ENCODE measurements at regions not wholly inside any gene's neighbourhood (a gene's known extent, or its start where the extent isn't known, plus 50 kb on each side); places are given as distances from the start of the nearest gene placed in this dataset.
A peak's percentile ranks its signal among the peaks of the same experiment; 100 is the strongest.

DNA sequence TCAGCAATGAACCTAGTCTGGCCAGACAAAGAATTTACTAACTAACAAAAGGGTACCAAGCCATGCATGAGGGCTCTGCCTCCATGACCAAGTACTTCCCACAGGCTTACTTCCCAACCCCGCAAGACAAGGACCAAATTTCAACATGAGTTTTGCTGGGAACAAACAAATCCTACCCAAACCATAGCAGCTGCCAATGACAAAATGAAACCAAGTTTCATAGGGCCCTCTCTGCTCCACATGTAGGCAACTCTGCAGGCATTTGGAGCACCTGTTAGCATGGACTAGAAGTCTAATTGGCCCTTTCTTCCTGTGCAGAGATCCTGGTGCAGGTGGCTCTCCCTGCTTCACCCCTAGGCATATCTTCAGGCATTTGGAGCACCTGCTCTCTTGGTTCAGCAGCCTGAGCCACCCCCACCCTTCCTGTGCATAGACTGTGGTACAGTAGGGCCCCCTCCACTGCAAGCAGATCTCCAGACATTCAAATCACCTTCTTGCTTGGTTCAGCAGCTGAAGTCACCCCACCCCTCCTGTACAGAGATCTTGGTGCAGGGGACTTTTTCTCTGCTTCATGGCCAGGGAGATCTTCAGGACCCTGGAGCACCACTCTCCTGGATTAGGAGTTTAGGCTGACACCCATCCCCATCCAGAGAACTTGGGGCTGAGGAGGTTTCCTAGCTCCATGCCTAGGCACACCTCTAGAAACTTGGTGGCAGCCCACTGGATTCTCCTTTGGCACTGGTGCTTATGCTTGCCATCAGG is 308.7 kb downstream of the RPAP3 start:
- no peaks in the 10 kb centered on the region for H3K27me3 ChIP-seq (ENCODE audit: control insufficient read depth in 4 of 4, insufficient read depth in 4 of 4, low read length in 3 of 4)
- TF ChIP-seq NR2F2 (IDR thresholded peaks at IDR 0.05), result no peak
- TF ChIP-seq RXRA (IDR thresholded peaks at IDR 0.05), result peak in 1 of 2 donors; percentile 24
- TF ChIP-seq RAD21 (IDR thresholded peaks at IDR 0.05), result peak in 1 of 2 donors; percentile 35
- TF ChIP-seq EGR1 (IDR thresholded peaks at IDR 0.05; ENCODE audit: low read depth in 2 of 2), result no peak
- TF ChIP-seq HNF4A (conservative IDR thresholded peaks at IDR 0.05), result peak; percentile 21 to 28
- TF ChIP-seq, protein P1, sequence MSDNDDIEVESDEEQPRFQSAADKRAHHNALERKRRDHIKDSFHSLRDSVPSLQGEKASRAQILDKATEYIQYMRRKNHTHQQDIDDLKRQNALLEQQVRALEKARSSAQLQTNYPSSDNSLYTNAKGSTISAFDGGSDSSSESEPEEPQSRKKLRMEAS (IDR thresholded peaks at IDR 0.05), result peak; percentile 12
- H3K9ac ChIP-seq (ENCODE audit: low read depth in 1 of 2, low read length in 2 of 2), result no peak overlapping the region
- H3K4me3 ChIP-seq (ENCODE audit: low read depth in 1 of 3, low read length in 3 of 3), result no peak overlapping the region
- H3K27ac ChIP-seq (ENCODE audit: low read depth in 1 of 2, low read length in 2 of 2), result peak overlapping the region in 1 of 2 donors; percentile 9
- DNase-seq (ENCODE audit: low spot score), result no peak
- H3K36me3 ChIP-seq (ENCODE audit: control insufficient read depth in 4 of 4, insufficient read depth in 3 of 4, low read depth in 1 of 4, low read length in 3 of 4), result no peaks in the 10 kb centered on the region
- no peaks in the 10 kb centered on the region for H3K9me3 ChIP-seq (ENCODE audit: control insufficient read depth in 4 of 4, low read length in 3 of 4)
- 45% methylated on average over 1 of the region's 1 CpG for WGBS
- H3K4me1 ChIP-seq (ENCODE audit: control insufficient read depth in 4 of 4, insufficient read depth in 4 of 4, low read length in 3 of 4), result peaks cover 0 to 8% (median 3%) of the 10 kb centered on the region in 4 donors

DNA sequence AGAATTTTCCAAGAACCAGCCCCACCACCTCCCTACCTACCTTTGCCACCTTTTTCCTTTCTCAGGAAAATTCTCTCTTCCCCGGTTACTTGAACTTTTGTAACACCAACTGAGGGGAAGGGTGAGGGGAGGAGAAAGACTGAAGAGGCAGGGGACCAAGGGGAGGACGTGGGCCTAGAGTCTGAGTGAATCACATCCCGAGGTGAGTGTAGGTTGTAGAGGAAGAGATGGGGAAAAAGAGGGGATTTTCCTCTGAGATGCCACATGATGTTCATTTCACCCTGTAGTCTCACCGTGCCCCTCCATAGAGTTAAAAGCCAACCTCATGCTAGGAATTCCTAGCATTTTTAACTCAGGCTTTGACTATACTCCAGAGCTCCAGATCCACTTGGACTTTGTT is 311.8 kb downstream of the RPAP3 start:
- Histone ChIP-seq H3K4me3 (ENCODE audit: low read depth in 1 of 3, low read length in 3 of 3) (no peak overlapping the region), H3K27ac (ENCODE audit: low read depth in 1 of 2, low read length in 2 of 2) (no peak overlapping the region)
- WGBS, result 91% methylated on average over 4 of the region's 4 CpGs

More for the DNA sequence above, 311.8 kb downstream of the RPAP3 start:
- no peak for DNase-seq (ENCODE audit: low spot score)
- no peaks in the 10 kb centered on the region for H3K36me3 ChIP-seq (ENCODE audit: control insufficient read depth in 4 of 4, insufficient read depth in 3 of 4, low read depth in 1 of 4, low read length in 3 of 4)
- peaks cover 0 to 8% (median 3%) of the 10 kb centered on the region in 4 donors for H3K4me1 ChIP-seq (ENCODE audit: control insufficient read depth in 4 of 4, insufficient read depth in 4 of 4, low read length in 3 of 4)
- no peak for TF ChIP-seq JUND (IDR thresholded peaks at IDR 0.05)
- TF ChIP-seq HNF4A (conservative IDR thresholded peaks at IDR 0.05), result no peak
- TF ChIP-seq, protein P2, sequence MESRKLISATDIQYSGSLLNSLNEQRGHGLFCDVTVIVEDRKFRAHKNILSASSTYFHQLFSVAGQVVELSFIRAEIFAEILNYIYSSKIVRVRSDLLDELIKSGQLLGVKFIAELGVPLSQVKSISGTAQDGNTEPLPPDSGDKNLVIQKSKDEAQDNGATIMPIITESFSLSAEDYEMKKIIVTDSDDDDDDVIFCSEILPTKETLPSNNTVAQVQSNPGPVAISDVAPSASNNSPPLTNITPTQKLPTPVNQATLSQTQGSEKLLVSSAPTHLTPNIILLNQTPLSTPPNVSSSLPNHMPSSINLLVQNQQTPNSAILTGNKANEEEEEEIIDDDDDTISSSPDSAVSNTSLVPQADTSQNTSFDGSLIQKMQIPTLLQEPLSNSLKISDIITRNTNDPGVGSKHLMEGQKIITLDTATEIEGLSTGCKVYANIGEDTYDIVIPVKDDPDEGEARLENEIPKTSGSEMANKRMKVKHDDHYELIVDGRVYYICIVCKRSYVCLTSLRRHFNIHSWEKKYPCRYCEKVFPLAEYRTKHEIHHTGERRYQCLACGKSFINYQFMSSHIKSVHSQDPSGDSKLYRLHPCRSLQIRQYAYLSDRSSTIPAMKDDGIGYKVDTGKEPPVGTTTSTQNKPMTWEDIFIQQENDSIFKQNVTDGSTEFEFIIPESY (IDR thresholded peaks at IDR 0.05), result no peak
- TF ChIP-seq FOXA1 (IDR thresholded peaks at IDR 0.05), result no peak
- TF ChIP-seq HNF4G (IDR thresholded peaks at IDR 0.05), result no peak
- TF ChIP-seq, protein P3, sequence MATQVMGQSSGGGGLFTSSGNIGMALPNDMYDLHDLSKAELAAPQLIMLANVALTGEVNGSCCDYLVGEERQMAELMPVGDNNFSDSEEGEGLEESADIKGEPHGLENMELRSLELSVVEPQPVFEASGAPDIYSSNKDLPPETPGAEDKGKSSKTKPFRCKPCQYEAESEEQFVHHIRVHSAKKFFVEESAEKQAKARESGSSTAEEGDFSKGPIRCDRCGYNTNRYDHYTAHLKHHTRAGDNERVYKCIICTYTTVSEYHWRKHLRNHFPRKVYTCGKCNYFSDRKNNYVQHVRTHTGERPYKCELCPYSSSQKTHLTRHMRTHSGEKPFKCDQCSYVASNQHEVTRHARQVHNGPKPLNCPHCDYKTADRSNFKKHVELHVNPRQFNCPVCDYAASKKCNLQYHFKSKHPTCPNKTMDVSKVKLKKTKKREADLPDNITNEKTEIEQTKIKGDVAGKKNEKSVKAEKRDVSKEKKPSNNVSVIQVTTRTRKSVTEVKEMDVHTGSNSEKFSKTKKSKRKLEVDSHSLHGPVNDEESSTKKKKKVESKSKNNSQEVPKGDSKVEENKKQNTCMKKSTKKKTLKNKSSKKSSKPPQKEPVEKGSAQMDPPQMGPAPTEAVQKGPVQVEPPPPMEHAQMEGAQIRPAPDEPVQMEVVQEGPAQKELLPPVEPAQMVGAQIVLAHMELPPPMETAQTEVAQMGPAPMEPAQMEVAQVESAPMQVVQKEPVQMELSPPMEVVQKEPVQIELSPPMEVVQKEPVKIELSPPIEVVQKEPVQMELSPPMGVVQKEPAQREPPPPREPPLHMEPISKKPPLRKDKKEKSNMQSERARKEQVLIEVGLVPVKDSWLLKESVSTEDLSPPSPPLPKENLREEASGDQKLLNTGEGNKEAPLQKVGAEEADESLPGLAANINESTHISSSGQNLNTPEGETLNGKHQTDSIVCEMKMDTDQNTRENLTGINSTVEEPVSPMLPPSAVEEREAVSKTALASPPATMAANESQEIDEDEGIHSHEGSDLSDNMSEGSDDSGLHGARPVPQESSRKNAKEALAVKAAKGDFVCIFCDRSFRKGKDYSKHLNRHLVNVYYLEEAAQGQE (IDR thresholded peaks at IDR 0.05), result no peak
- TF ChIP-seq TAF1 (conservative IDR thresholded peaks at IDR 0.05), result no peak
- no peak for TF ChIP-seq NR2F2 (IDR thresholded peaks at IDR 0.05)
- no peak for TF ChIP-seq RAD21 (IDR thresholded peaks at IDR 0.05)
- no peak for TF ChIP-seq SP1 (IDR thresholded peaks at IDR 0.05)
- no peak for TF ChIP-seq YY1 (IDR thresholded peaks at IDR 0.05)
- TF ChIP-seq, protein P4, sequence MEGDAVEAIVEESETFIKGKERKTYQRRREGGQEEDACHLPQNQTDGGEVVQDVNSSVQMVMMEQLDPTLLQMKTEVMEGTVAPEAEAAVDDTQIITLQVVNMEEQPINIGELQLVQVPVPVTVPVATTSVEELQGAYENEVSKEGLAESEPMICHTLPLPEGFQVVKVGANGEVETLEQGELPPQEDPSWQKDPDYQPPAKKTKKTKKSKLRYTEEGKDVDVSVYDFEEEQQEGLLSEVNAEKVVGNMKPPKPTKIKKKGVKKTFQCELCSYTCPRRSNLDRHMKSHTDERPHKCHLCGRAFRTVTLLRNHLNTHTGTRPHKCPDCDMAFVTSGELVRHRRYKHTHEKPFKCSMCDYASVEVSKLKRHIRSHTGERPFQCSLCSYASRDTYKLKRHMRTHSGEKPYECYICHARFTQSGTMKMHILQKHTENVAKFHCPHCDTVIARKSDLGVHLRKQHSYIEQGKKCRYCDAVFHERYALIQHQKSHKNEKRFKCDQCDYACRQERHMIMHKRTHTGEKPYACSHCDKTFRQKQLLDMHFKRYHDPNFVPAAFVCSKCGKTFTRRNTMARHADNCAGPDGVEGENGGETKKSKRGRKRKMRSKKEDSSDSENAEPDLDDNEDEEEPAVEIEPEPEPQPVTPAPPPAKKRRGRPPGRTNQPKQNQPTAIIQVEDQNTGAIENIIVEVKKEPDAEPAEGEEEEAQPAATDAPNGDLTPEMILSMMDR (IDR thresholded peaks at IDR 0.05; ENCODE audit: low read depth, low read length, missing input control), result no peak
- TF ChIP-seq, protein P1 (IDR thresholded peaks at IDR 0.05), result no peak
- no peak for TF ChIP-seq RXRA (IDR thresholded peaks at IDR 0.05)
- no peak for TF ChIP-seq FOXA2 (IDR thresholded peaks at IDR 0.05)
- TF ChIP-seq GABPA (IDR thresholded peaks at IDR 0.05 in 1 of 2, conservative IDR thresholded peaks at IDR 0.05 in 1 of 2), result no peak
- no peak for TF ChIP-seq EGR1 (IDR thresholded peaks at IDR 0.05; ENCODE audit: low read depth in 2 of 2)
- TF ChIP-seq, protein P5, sequence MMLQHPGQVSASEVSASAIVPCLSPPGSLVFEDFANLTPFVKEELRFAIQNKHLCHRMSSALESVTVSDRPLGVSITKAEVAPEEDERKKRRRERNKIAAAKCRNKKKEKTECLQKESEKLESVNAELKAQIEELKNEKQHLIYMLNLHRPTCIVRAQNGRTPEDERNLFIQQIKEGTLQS (IDR thresholded peaks at IDR 0.05), result no peak
- H3K27me3 ChIP-seq (ENCODE audit: control insufficient read depth in 4 of 4, insufficient read depth in 4 of 4, low read length in 3 of 4), result no peaks in the 10 kb centered on the region
- no peaks in the 10 kb centered on the region for H3K9me3 ChIP-seq (ENCODE audit: control insufficient read depth in 4 of 4, low read length in 3 of 4)
- no peak overlapping the region for H3K9ac ChIP-seq (ENCODE audit: low read depth in 1 of 2, low read length in 2 of 2)
